Lower leg skin (tissue), 4 donors: ENCODE measurements at regions not wholly inside any gene's neighbourhood (a gene's known extent, or its start where the extent isn't known, plus 50 kb on each side); places are given as distances from the start of the nearest gene placed in this dataset.

ENCODE experiments used
- DNase-seq, 2 donors: peaks; one replicate each; pipeline ENCODE4 v3.0.0-alpha.2; 2019; ENCODE audit warnings: low spot score in 2 of 2
- H3K4me3 ChIP-seq: fragments of 200-600 bp; sonication (generic); 2 replicates; pipeline ENCODE4 v1.5.1; 2017; ENCODE audit warnings: mild to moderate bottlenecking, low read depth; ENCODE audit not compliant: poor library complexity, severe bottlenecking
- CTCF ChIP-seq, 3 donors: fragments of 450-650 bp; IDR thresholded peaks; one replicate each; pipeline ENCODE4 v1.5.1; 2016; ENCODE audit warnings: antibody characterized with exemption in 3 of 3, mild to moderate bottlenecking in 3 of 3, moderate library complexity in 2 of 3
- POLR2A ChIP-seq, 2 donors: fragments of 450-650 bp; IDR thresholded peaks; one replicate each; pipeline ENCODE4 v1.6.1; 2016 to 2017; ENCODE audit warnings: antibody characterized with exemption in 2 of 2, mild to moderate bottlenecking in 1 of 2, moderate library complexity in 1 of 2
- WGBS, 2 donors: methylation state at CpG; one replicate each; pipeline ENCODE4 v1.1.5; 2018; 5-methylcytosine and 5-hydroxymethylcytosine counted together
- intact Hi-C: fragments of 100-400 bp; cut with DNase I; formaldehyde crosslinking; loops from one replicate; pipeline ENCODE4 v1.15.0; 2023; ENCODE audit warnings: low total_unique reads

GRCh38 chr4:32163125-32163524, 1443.0 kb downstream of the PCDH7 start:
- H3K4me3 ChIP-seq: no peak overlapping the region
- WGBS, 2 donors: 84 to 87% methylated on average over 3 of the region's 3 CpGs
- no peak for TF ChIP-seq POLR2A (IDR thresholded peaks at IDR 0.05)
- no peak for TF ChIP-seq CTCF (IDR thresholded peaks at IDR 0.05)
- intact Hi-C loops: no loop called here
- DNase-seq: no peak

GRCh38 chr4:32169841-32170240, 1449.7 kb downstream of the PCDH7 start:
- DNase-seq: no peak
- TF ChIP-seq POLR2A (IDR thresholded peaks at IDR 0.05): no peak
- TF ChIP-seq CTCF (IDR thresholded peaks at IDR 0.05): no peak
- 90 to 99% methylated on average over 3 of the region's 3 CpGs for WGBS, 2 donors
- intact Hi-C loops: loop anchor here (5.0 kb wide), 1 partner anchor 807 kb away; no protein-coding TSS in a partner anchor
- H3K4me3 ChIP-seq: no peak overlapping the region

GRCh38 chr4:32172086-32172485, 1451.9 kb downstream of the PCDH7 start:
- DNase-seq: no peak
- TF ChIP-seq POLR2A (IDR thresholded peaks at IDR 0.05) (no peak), CTCF (IDR thresholded peaks at IDR 0.05) (no peak)
- 91 to 100% methylated on average over 1 of the region's 1 CpG for WGBS, 2 donors
- intact Hi-C loops: no loop called here
- no peak overlapping the region for H3K4me3 ChIP-seq

- no peak for DNase-seq
- intact Hi-C loops: no loop called here
- 96% methylated on average over 1 of the region's 1 CpG for whole genome bisulfite sequencing, 2 donors
Observed at GRCh38 chr4:32172761-32173160, 1452.6 kb downstream of the PCDH7 start.

GRCh38 chr4:32180086-32180485, 1459.9 kb downstream of the PCDH7 start:
- TF ChIP-seq CTCF (IDR thresholded peaks at IDR 0.05) (no peak), POLR2A (IDR thresholded peaks at IDR 0.05) (no peak)
- intact Hi-C loops: no loop called here
- no peak overlapping the region for H3K4me3 ChIP-seq
- DNase-seq: no peak

More at GRCh38 chr4:32172761-32173160, 1452.6 kb downstream of the PCDH7 start:
- TF ChIP-seq POLR2A (IDR thresholded peaks at IDR 0.05) (no peak), CTCF (IDR thresholded peaks at IDR 0.05) (no peak)
- no peak overlapping the region for H3K4me3 ChIP-seq

GRCh38 chr4:32184186-32184585, 1464.0 kb downstream of the PCDH7 start:
- TF ChIP-seq CTCF (IDR thresholded peaks at IDR 0.05): no peak
- TF ChIP-seq POLR2A (IDR thresholded peaks at IDR 0.05): no peak
- intact Hi-C loops: no loop called here
- DNase-seq: no peak
- no peak overlapping the region for H3K4me3 ChIP-seq
- 44 to 54% methylated on average over 2 of the region's 2 CpGs for WGBS, 2 donors
